Spleen (tissue), 11 donors: ENCODE measurements at regions not wholly inside any gene's neighbourhood (a gene's known extent, or its start where the extent isn't known, plus 50 kb on each side); places are given as distances from the start of the nearest gene placed in this dataset.

ENCODE experiments used
- DNase-seq: peaks from one replicate; pipeline ENCODE4 v3.0.0-alpha.2; 2020
- H3K27ac ChIP-seq, 8 donors: fragments of 200-600 bp; sonication (generic) in 7 of 8; 1 replicate in 4 of 8; 2 replicates in 4 of 8; pipeline versions ENCODE4 v1.5.0 to v1.8.0; 2016 to 2021; ENCODE audit warnings: inconsistent platforms in 4 of 8, mild to moderate bottlenecking in 4 of 8, moderate library complexity in 1 of 8
- H3K27me3 ChIP-seq, 7 donors: fragments of 200-600 bp; sonication (generic) in 6 of 7; replicated peaks in 1 of 7; 1 replicate in 4 of 7; 2 replicates in 3 of 7; pipeline versions ENCODE4 v1.5.0 to v1.8.0; 2016 to 2021; ENCODE audit warnings: inconsistent platforms in 3 of 7, mild to moderate bottlenecking in 1 of 7
- H3K36me3 ChIP-seq, 6 donors: fragments of 200-600 bp; sonication (generic) in 5 of 6; 1 replicate in 4 of 6; 2 replicates in 2 of 6; pipeline versions ENCODE4 v1.5.0 to v1.8.0; 2016 to 2021; ENCODE audit warnings: inconsistent platforms in 2 of 6
- H3K4me1 ChIP-seq, 6 donors: fragments of 200-600 bp; sonication (generic) in 5 of 6; 1 replicate in 3 of 6; 2 replicates in 3 of 6; pipeline versions ENCODE4 v1.5.0 to v1.8.0; 2016 to 2021; ENCODE audit warnings: inconsistent platforms in 3 of 6
- H3K4me3 ChIP-seq, 8 donors: fragments of 200-600 bp; sonication (generic) in 7 of 8; 1 replicate in 4 of 8; 2 replicates in 4 of 8; pipeline versions ENCODE4 v1.5.0 to v1.8.0; 2016 to 2021; ENCODE audit warnings: inconsistent platforms in 4 of 8, mild to moderate bottlenecking in 4 of 8, moderate library complexity in 2 of 8
- H3K9me3 ChIP-seq, 8 donors: fragments of 200-600 bp; sonication (generic) in 7 of 8; 1 replicate in 4 of 8; 2 replicates in 4 of 8; pipeline versions ENCODE4 v1.5.0 to v1.8.0; 2016 to 2021; ENCODE audit warnings: inconsistent platforms in 4 of 8
- POLR2A ChIP-seq, 3 donors: fragments of 450-650 bp; IDR thresholded peaks; one replicate each; pipeline ENCODE4 v1.5.1; 2017; ENCODE audit warnings: antibody characterized with exemption in 3 of 3, mild to moderate bottlenecking in 1 of 3
- POLR2AphosphoS5 ChIP-seq, 3 donors: sonication (generic); formaldehyde crosslinking; IDR thresholded peaks; one replicate each; pipeline ENCODE4 v1.5.1; 2017; ENCODE audit warnings: antibody characterized with exemption in 3 of 3
- WGBS, 5 donors: extraction: QIAGEN DNeasy Blood & Tissue Kit in 3 of 5; methylation state at CpG; one replicate each; pipeline versions ENCODE4 v1.1.5 to v1.1.7; 2013 to 2018; 5-methylcytosine and 5-hydroxymethylcytosine counted together
- intact Hi-C: fragments of 100-400 bp; cut with DNase I; formaldehyde crosslinking; loops from one replicate; pipeline ENCODE4 v1.15.0; 2023; ENCODE audit warnings: low total_unique reads
- TF ChIP-seq, protein P1 (sequence below), 11 experiments: fragments of 200-600 bp in 7 of 11; fragments of 450-650 bp in 4 of 11; sonication (generic) in 4 of 11; IDR thresholded peaks in 8 of 11; conservative IDR thresholded peaks in 3 of 11; 1 replicate in 7 of 11; 2 replicates in 4 of 11; pipeline versions ENCODE4 v1.4.0 to v1.8.0; 2016 to 2021; ENCODE audit warnings: antibody characterized with exemption in 11 of 11, inconsistent platforms in 4 of 11, mild to moderate bottlenecking in 1 of 11
- donor health status: healthy with polysubstance abuse.
- donor health status: DM: no; HTN: no; CAD: no; lungs with moderate emphysema.
- donor health status: DM: no; HTN: no; CAD: no.
- donor health status: Bipolar disorder and iron deficiency.
- donor health status: healthy.
- donor health status: DM: no; HTN: no; CAD: no.
- donor health status: DM: yes; HTN: yes; CAD: no.

DNA sequence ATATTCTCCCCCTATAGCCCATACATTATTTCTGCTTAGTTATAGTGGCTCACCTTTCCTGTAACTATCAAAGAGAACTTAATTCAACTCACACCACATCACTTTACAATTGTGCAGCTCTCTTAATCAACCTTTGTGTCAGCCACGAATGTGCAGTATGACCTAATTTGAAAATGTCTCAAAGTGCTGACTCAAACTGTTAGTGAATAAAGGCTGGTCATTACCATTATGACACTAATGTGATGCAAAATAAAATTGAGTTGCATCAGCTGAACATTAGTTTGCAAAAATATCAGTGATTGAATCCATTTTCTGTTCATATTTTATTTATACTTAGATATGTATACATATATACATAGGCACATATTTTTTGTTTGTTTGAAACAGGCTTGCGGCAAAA is 251.8 kb downstream of the MEIS1 start:
- H3K27ac ChIP-seq = no peak overlapping the region

DNA sequence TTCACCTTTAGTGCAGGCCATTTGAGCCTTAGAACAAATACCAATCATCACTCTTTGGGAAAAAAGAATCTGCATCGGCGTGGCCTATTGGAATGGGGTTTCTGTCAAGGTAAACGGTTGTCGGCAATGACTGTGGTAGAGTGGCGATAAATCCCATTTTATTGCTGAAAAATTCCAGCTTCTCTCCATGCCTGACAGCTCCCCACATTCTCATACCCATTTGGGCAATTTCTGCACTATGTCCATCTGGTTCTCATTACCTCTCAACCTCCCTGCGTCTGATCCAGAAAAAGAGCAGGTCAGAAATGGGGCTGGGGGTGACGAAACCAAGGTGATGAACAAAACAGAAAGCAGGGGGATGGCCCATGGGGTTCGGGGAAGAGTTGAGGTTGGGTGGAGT is 254.0 kb downstream of the MEIS1 start:
- TF ChIP-seq POLR2A (IDR thresholded peaks at IDR 0.05) = no peak
- TF ChIP-seq POLR2AphosphoS5 (IDR thresholded peaks at IDR 0.05) = no peak
- TF ChIP-seq, protein P1, sequence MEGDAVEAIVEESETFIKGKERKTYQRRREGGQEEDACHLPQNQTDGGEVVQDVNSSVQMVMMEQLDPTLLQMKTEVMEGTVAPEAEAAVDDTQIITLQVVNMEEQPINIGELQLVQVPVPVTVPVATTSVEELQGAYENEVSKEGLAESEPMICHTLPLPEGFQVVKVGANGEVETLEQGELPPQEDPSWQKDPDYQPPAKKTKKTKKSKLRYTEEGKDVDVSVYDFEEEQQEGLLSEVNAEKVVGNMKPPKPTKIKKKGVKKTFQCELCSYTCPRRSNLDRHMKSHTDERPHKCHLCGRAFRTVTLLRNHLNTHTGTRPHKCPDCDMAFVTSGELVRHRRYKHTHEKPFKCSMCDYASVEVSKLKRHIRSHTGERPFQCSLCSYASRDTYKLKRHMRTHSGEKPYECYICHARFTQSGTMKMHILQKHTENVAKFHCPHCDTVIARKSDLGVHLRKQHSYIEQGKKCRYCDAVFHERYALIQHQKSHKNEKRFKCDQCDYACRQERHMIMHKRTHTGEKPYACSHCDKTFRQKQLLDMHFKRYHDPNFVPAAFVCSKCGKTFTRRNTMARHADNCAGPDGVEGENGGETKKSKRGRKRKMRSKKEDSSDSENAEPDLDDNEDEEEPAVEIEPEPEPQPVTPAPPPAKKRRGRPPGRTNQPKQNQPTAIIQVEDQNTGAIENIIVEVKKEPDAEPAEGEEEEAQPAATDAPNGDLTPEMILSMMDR (IDR thresholded peaks at IDR 0.05 in 8 of 11, conservative IDR thresholded peaks at IDR 0.05 in 3 of 11) = no peak

More for the DNA sequence above, 251.8 kb downstream of the MEIS1 start:
- intact Hi-C loops = no loop called here
- no peak overlapping the region for H3K4me3 ChIP-seq
- DNase-seq = no peak
- H3K9me3 ChIP-seq = no peaks in the 10 kb centered on the region
- H3K36me3 ChIP-seq = no peaks in the 10 kb centered on the region
- H3K27me3 ChIP-seq = no peaks in the 10 kb centered on the region
- no peaks in the 10 kb centered on the region for H3K4me1 ChIP-seq
- WGBS, 5 donors = 67 to 82% (median 69%) methylated on average over 2 of the region's 2 CpGs
- TF ChIP-seq POLR2A (IDR thresholded peaks at IDR 0.05) (no peak), POLR2AphosphoS5 (IDR thresholded peaks at IDR 0.05) (no peak)
- TF ChIP-seq, protein P1 (IDR thresholded peaks at IDR 0.05 in 8 of 11, conservative IDR thresholded peaks at IDR 0.05 in 3 of 11) = no peak

DNA sequence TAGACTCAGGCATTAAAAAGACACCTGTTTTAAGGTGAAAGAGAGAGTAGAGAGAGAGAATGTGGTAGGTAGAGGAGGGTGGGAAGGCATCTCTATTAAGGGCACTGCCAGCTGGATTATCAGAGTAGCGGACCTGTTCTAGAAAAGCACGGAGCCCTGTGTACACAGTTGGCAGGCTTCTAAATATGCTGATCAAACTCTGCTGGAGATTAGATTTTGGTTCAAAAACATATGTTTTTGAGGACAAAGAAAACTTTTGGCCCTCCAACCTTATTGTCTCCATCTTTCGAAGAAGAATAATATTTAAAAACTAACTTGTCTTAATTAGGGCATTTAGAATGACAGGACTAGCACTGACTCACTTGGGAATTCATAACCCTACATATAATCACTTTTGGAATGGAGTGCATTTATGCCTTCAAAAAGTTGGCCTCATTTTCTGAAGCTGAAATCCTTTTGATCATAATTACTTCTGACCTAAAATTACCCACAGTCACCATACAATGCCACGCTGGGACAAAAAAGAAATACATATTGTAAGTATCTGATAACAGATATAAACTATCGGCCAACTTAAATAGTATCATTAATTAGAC is 254.6 kb downstream of the MEIS1 start:
- 73 to 87% (median 79%) methylated on average over 5 of the region's 5 CpGs for WGBS, 5 donors
- Histone ChIP-seq H3K9me3 (no peaks in the 10 kb centered on the region), H3K4me3 (no peak overlapping the region), H3K4me1 (no peaks in the 10 kb centered on the region), H3K36me3 (no peaks in the 10 kb centered on the region), H3K27me3 (no peaks in the 10 kb centered on the region), H3K27ac (peak overlapping the region in 1 of 8 donors; percentile 61)
- intact Hi-C loops = no loop called here
- TF ChIP-seq POLR2AphosphoS5 (IDR thresholded peaks at IDR 0.05) (no peak), POLR2A (IDR thresholded peaks at IDR 0.05) (no peak)
- TF ChIP-seq, protein P1 (IDR thresholded peaks at IDR 0.05 in 8 of 11, conservative IDR thresholded peaks at IDR 0.05 in 3 of 11) = no peak
- no peak for DNase-seq

More for the DNA sequence above, 254.0 kb downstream of the MEIS1 start:
- 77 to 90% (median 87%) methylated on average over 8 of the region's 8 CpGs for WGBS, 5 donors
- no peak overlapping the region for H3K4me3 ChIP-seq
- DNase-seq = no peak
- H3K27me3 ChIP-seq = no peaks in the 10 kb centered on the region
- H3K27ac ChIP-seq = no peak overlapping the region
- H3K9me3 ChIP-seq = no peaks in the 10 kb centered on the region
- no peaks in the 10 kb centered on the region for H3K4me1 ChIP-seq
- no peaks in the 10 kb centered on the region for H3K36me3 ChIP-seq
- intact Hi-C loops = no loop called here

GRCh38 chr2:66691031-66691965 is 256.4 kb downstream of the MEIS1 start:
- intact Hi-C loops = no loop called here
- peak overlapping the region in 6 of 8 donors; percentile 15 to 61 (median 40) for H3K27ac ChIP-seq
- WGBS, 5 donors = 55 to 68% (median 66%) methylated on average over 10 of the region's 10 CpGs
- peak overlapping the region in 3 of 8 donors; percentile 6 to 21 (median 11) for H3K4me3 ChIP-seq
- TF ChIP-seq POLR2AphosphoS5 (IDR thresholded peaks at IDR 0.05) (no peak), POLR2A (IDR thresholded peaks at IDR 0.05) (no peak)
- TF ChIP-seq, protein P1 (IDR thresholded peaks at IDR 0.05 in 8 of 11, conservative IDR thresholded peaks at IDR 0.05 in 3 of 11) = no peak
- H3K9me3 ChIP-seq = no peaks in the 10 kb centered on the region
- DNase-seq = no peak
- no peaks in the 10 kb centered on the region for H3K27me3 ChIP-seq
- no peaks in the 10 kb centered on the region for H3K4me1 ChIP-seq
- no peaks in the 10 kb centered on the region for H3K36me3 ChIP-seq
